Adipose tissue (tissue), 3 donors: ENCODE measurements at regions not wholly inside any gene's neighbourhood (a gene's known extent, or its start where the extent isn't known, plus 50 kb on each side); places are given as distances from the start of the nearest gene placed in this dataset.

ENCODE experiments used
- H3K27ac ChIP-seq: one replicate; pipeline ENCODE4 v1.5.1; 2013; ENCODE audit warnings: low read depth, low read length
- WGBS, 3 donors: extraction: QIAGEN DNeasy Blood & Tissue Kit; methylation state at CpG; one replicate each; pipeline ENCODE4 v1.1.7; 2013; 5-methylcytosine and 5-hydroxymethylcytosine counted together
- donor health status: healthy with polysubstance abuse.
- donor health status: Bipolar disorder and iron deficiency.
- donor health status: healthy.

- H3K27ac ChIP-seq: no peak overlapping the region
- WGBS, 3 donors: 91 to 92% (median 92%) methylated on average over 5 of the region's 5 CpGs
Measured at GRCh38 chr9:86751956-86752355, 195.3 kb downstream of the GAS1 start.

GRCh38 chr9:86751207-86751606 lies 196.1 kb downstream of the GAS1 start:
- 71 to 84% (median 80%) methylated on average over 4 of the region's 4 CpGs for WGBS, 3 donors
- no peak overlapping the region for H3K27ac ChIP-seq

- WGBS, 3 donors: 45 to 66% (median 49%) methylated on average over 4 of the region's 4 CpGs
- no peak overlapping the region for H3K27ac ChIP-seq
Measured at GRCh38 chr9:86749894-86750255, 197.4 kb downstream of the GAS1 start.

GRCh38 chr9:86749161-86749893 lies 198.0 kb downstream of the GAS1 start:
- no peak overlapping the region for H3K27ac ChIP-seq
- WGBS, 3 donors: 65 to 84% (median 73%) methylated on average over 2 of the region's 2 CpGs

GRCh38 chr9:86747711-86748110 lies 199.6 kb downstream of the GAS1 start:
- WGBS, 3 donors: 63 to 76% (median 69%) methylated on average over 2 of the region's 2 CpGs

GRCh38 chr9:86741311-86742208 lies 205.7 kb downstream of the GAS1 start:
- 42 to 78% (median 74%) methylated on average over 8 of the region's 8 CpGs for WGBS, 3 donors
- H3K27ac ChIP-seq: no peak overlapping the region

More at GRCh38 chr9:86747711-86748110, 199.6 kb downstream of the GAS1 start:
- H3K27ac ChIP-seq: no peak overlapping the region

- H3K27ac ChIP-seq: no peak overlapping the region
- 49 to 94% (median 93%) methylated on average over 6 of the region's 6 CpGs for WGBS, 3 donors
Measured at GRCh38 chr9:86735772-86736458, 211.4 kb downstream of the GAS1 start.

GRCh38 chr9:86734771-86735170 lies 212.5 kb downstream of the GAS1 start:
- WGBS, 3 donors: 77 to 84% (median 82%) methylated on average over 1 of the region's 1 CpG
- H3K27ac ChIP-seq: no peak overlapping the region

GRCh38 chr9:86733929-86734328 lies 213.4 kb downstream of the GAS1 start:
- 64 to 70% (median 66%) methylated on average over 5 to 6 of the region's 6 CpGs for WGBS, 3 donors
- no peak overlapping the region for H3K27ac ChIP-seq

GRCh38 chr9:86732514-86733171 lies 214.7 kb downstream of the GAS1 start:
- WGBS, 3 donors: 51 to 61% (median 59%) methylated on average over 6 of the region's 6 CpGs
- no peak overlapping the region for H3K27ac ChIP-seq

- 20 to 48% (median 41%) methylated on average over 2 of the region's 2 CpGs for WGBS, 3 donors
- no peak overlapping the region for H3K27ac ChIP-seq
Measured at GRCh38 chr9:86731511-86732063, 215.7 kb downstream of the GAS1 start.

GRCh38 chr9:86730163-86730928 lies 217.0 kb downstream of the GAS1 start:
- 56 to 92% (median 81%) methylated on average over 6 of the region's 6 CpGs for WGBS, 3 donors
- H3K27ac ChIP-seq: no peak overlapping the region

- 89 to 100% (median 95%) methylated on average over 1 of the region's 1 CpG for whole genome bisulfite sequencing, 3 donors
- H3K27ac ChIP-seq: no peak overlapping the region
Measured at GRCh38 chr9:86724529-86724928, 222.8 kb downstream of the GAS1 start.

- 37 to 60% (median 46%) methylated on average over 3 of the region's 3 CpGs for WGBS, 3 donors
- H3K27ac ChIP-seq: no peak overlapping the region
Measured at GRCh38 chr9:86723346-86723745, 224.0 kb downstream of the GAS1 start.

- H3K27ac ChIP-seq: peak overlapping the region; percentile 6
- WGBS, 3 donors: 60 to 73% (median 62%) methylated on average over 3 of the region's 3 CpGs
Measured at GRCh38 chr9:86722706-86723075, 224.6 kb downstream of the GAS1 start.

GRCh38 chr9:86721843-86722705 lies 225.2 kb downstream of the GAS1 start:
- H3K27ac ChIP-seq: peak overlapping the region; percentile 6
- WGBS, 3 donors: 7 to 41% (median 37%) methylated on average over 5 of the region's 5 CpGs
